ENCODE measurements at regions not wholly inside any gene's neighbourhood (a gene's known extent, or its start where the extent isn't known, plus 50 kb on each side); places are given as distances from the start of the nearest gene placed in this dataset.
A peak's percentile ranks its signal among the peaks of the same experiment; 100 is the strongest.

DNA sequence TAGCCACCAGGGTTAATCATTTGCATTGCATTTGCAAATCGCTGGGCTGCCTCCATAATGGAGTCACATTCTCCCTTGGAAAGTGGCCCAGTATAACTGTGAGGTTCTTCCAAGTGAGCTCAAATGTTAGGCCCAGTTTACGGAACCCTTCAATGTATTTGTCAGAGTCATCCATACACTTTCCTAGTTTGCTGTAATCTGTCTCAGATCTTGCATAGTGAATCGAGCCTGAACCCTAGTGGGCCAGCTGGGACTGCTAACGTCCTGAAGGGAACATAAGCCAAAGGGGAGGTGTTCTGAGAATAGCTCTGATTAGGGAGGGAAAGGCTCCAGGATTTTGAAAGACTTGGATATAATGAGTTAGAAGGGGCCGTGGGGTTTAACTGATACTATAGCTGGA, 406.3 kb downstream of the SLC6A15 start:
- no peak overlapping the region for H3K27ac Mint-ChIP-seq
- H3K9me3 Mint-ChIP-seq (ENCODE audit: low read depth), result no peaks in the 10 kb centered on the region
- ATAC-seq (no peak), DNase-seq (no peak)
- ChIA-PET POLR2A (interaction anchor here (0.6 kb wide), 1 partner anchor 74 kb away, joined by 3 read pairs; no protein-coding TSS in a partner anchor), CTCF (no interaction called here)
- no peaks in the 10 kb centered on the region for H3K27me3 Mint-ChIP-seq
- no peaks in the 10 kb centered on the region for H3K36me3 Mint-ChIP-seq (ENCODE audit: low read depth)
- no peaks in the 10 kb centered on the region for H3K4me1 Mint-ChIP-seq
- intact Hi-C loops (cut with DNase I, micrococcal nuclease), result no loop called here
- no peak overlapping the region for H3K4me3 Mint-ChIP-seq

DNA sequence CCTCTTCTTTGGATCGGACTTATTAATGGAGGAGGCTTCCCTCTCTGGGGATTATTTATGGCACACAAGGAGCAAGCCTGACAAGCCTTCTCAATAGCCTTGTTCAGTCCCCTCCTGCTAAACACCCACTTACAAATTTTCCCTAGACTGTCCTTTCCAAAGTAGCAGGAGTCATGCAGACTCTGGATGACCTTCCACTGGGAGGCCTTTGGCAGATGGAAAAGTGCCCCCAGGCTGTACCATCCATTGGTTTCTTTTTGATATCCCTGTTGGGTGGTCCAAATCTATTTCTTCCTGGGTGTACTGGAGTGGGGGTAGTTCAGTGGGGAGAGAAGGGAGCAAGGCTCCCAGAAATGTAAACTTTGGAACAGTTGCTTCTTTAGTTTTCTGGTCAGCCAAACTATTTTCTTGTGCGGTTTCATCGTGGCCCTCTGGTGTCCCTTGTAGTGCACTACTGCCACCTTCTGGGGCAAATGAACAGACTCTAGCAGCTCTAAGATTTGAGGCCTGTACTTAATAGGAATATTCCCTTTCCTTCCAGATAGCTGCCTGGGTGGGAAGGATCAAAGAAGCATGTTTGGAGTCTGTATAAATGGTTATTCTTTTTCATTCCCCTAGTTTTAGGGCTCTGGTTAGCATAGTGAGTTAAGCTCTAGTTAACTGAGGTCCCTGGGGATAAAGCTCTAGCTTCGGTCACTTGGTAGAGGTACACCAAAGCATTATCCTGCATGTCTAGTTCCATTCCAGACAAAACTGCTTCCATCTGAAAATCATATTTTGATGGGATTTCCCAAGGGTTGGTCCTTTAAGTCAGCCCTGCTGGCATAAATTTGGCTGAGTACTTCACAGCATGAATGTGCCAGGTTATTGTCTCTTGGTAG, 409.5 kb downstream of the SLC6A15 start:
- POLR2A ChIA-PET, result no interaction called here

DNA sequence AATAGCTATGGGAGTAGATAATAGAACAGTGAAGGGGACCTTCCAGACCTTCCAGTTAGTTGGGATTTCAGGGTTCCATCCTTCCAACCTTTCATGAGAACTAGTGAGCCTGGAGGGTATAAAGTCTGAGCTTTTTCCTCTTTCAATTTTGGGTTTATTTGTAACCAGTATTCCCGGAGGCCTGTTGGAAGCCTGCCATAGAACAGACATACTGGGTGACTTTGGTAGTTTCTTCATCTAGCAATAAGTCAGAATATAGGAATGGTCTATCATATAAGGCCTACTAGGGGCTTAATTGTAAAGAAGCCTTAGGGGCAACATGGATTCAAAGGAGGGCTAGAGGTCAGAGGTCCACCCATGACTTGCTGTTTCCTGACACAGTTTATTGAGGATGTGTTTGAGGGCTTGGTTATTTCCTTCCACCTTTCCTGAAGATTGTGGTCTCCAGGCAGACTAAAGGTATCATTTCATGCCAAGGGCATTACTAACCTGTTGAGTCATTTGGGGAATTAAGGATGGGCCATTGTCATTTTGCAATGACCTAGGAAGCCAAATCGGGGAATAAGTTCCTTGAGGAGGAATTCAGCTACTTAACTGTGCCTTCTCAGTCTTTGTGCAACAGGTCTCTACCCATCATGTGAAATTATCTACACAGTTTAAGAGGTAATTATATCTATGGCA, 410.3 kb downstream of the SLC6A15 start:
- CTCF ChIA-PET, result no interaction called here
- Mint-ChIP-seq H3K4me3 (no peak overlapping the region), H3K4me1 (no peaks in the 10 kb centered on the region), H3K9me3 (ENCODE audit: low read depth) (no peaks in the 10 kb centered on the region), H3K27me3 (no peaks in the 10 kb centered on the region), H3K36me3 (ENCODE audit: low read depth) (no peaks in the 10 kb centered on the region), H3K27ac (no peak overlapping the region)
- POLR2A ChIA-PET, result no interaction called here
- intact Hi-C loops (cut with DNase I, micrococcal nuclease), result loop anchor here (2.0 to 5.0 kb wide), 3 partner anchors 676 to 1975 kb away; no protein-coding TSS in a partner anchor
- DNase-seq (no peak), ATAC-seq (no peak)

More for the DNA sequence above, 409.5 kb downstream of the SLC6A15 start:
- Mint-ChIP-seq H3K4me1 (no peaks in the 10 kb centered on the region), H3K27me3 (no peaks in the 10 kb centered on the region), H3K9me3 (ENCODE audit: low read depth) (no peaks in the 10 kb centered on the region), H3K4me3 (no peak overlapping the region), H3K36me3 (ENCODE audit: low read depth) (no peaks in the 10 kb centered on the region), H3K27ac (no peak overlapping the region)
- CTCF ChIA-PET, result interaction anchor here (0.7 to 1.2 kb wide), 3 partner anchors 678 to 1817 kb away, joined by 3 to 5 read pairs (median 3); partner anchors contain the start of gene TMTC2
- ATAC-seq, result peak; percentile 55
- peak; percentile 51 for DNase-seq
- intact Hi-C loops (cut with DNase I, micrococcal nuclease), result loop anchor here (1.0 to 5.0 kb wide), 4 partner anchors 676 to 1976 kb away; no protein-coding TSS in a partner anchor

DNA sequence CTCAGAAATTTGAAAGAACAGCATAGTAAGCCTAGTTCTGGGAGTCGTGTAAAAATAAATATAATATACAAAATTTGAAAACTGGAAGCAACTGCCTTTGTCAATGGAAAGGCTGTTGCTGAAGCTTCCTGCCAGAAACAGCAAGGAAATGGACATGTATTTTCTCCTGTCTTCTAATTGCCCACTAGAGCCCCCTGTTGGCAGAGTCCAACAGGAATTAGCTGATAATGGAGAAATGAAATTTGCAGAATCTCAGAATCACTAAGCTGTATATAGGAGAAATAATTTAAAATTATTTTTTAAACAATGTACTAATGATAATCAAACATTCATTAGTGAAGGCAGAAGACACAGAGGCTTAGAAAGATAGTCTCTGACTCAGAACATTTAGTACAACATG, 414.8 kb downstream of the SLC6A15 start:
- Mint-ChIP-seq H3K27ac (no peak overlapping the region), H3K36me3 (ENCODE audit: low read depth) (no peaks in the 10 kb centered on the region), H3K27me3 (no peaks in the 10 kb centered on the region), H3K9me3 (ENCODE audit: low read depth) (no peaks in the 10 kb centered on the region), H3K4me3 (no peak overlapping the region), H3K4me1 (no peaks in the 10 kb centered on the region)
- no peak for ATAC-seq
- intact Hi-C loops (cut with DNase I, micrococcal nuclease), result no loop called here
- no peak for DNase-seq
- ChIA-PET POLR2A (no interaction called here), CTCF (no interaction called here)

DNA sequence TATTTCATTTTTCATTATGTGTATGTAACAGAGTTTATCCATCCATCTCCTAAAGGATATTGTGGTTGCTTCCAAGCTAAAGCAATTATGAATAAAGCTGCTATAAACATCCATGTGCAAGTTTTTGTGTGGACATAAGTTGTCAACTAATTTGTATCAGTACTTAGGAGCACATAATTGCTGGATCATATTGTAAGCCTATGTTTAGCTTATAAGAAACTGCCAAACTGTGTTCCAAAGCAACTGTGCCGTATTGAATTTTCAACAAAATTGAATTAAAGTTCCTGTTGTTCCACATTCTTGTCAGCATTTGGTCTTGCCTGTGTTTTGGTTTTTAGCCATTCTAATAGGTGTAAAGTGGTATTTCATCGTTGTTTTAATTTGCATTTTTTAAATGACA, 416.9 kb downstream of the SLC6A15 start:
- intact Hi-C loops (cut with DNase I, micrococcal nuclease), result no loop called here
- H3K27ac Mint-ChIP-seq, result no peak overlapping the region
- DNase-seq (no peak), ATAC-seq (no peak)
- no peaks in the 10 kb centered on the region for H3K27me3 Mint-ChIP-seq
- no peaks in the 10 kb centered on the region for H3K9me3 Mint-ChIP-seq (ENCODE audit: low read depth)
- H3K4me1 Mint-ChIP-seq, result no peaks in the 10 kb centered on the region
- ChIA-PET CTCF (no interaction called here), POLR2A (no interaction called here)
- no peaks in the 10 kb centered on the region for H3K36me3 Mint-ChIP-seq (ENCODE audit: low read depth)
- no peak overlapping the region for H3K4me3 Mint-ChIP-seq

DNA sequence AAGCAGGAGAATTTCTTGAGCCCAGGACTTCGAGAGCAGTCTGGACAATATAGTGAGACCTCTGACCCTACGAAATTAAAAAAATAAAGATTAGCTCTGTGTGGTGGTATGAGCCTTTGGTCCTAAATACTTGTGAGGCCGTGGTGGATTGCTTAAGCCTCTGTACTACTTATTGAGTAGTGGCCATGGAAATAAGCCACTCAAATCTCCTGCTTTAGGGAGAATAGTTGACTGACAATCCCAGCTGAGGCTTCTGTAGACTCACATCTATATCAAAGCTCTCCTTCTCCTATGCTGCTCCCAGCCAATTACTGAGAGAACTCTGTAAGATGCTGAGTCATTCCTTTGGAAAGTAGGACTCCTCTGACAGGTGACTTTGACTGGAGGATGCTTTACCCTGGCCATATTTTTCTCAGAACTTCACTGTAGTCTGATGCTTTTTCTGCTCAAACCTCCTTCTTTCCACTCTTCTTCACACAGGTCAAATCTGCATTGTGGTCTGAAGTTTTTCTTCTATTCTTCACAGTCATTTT, 420.2 kb downstream of the SLC6A15 start:
- ATAC-seq (no peak), DNase-seq (no peak)
- no peak overlapping the region for H3K27ac Mint-ChIP-seq
- no peak overlapping the region for H3K4me3 Mint-ChIP-seq
- H3K27me3 Mint-ChIP-seq, result no peaks in the 10 kb centered on the region
- no peaks in the 10 kb centered on the region for H3K9me3 Mint-ChIP-seq (ENCODE audit: low read depth)
- ChIA-PET CTCF (no interaction called here), POLR2A (no interaction called here)
- no peaks in the 10 kb centered on the region for H3K4me1 Mint-ChIP-seq
- no peaks in the 10 kb centered on the region for H3K36me3 Mint-ChIP-seq (ENCODE audit: low read depth)
- intact Hi-C loops (cut with DNase I, micrococcal nuclease), result no loop called here

DNA sequence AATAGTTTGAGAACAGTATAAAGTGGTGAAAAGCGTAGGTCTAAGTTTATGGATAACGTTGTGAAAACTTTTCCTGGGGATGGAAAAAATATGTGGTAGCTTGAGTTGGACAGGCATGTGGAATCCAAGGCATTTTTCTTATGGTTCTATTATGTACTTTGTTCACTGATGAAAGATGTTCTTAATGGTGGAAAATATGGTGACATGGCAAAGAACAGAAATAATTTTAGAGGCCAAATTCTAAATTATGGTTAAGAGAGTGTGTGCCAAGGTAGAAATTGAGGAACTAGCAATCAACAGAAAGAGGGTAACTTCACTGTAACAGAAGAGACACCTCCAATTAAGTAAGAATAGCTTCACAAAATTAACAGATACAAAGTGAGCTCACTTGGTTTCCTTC, 427.8 kb downstream of the SLC6A15 start:
- ChIA-PET CTCF (no interaction called here), POLR2A (no interaction called here)
- intact Hi-C loops (cut with DNase I, micrococcal nuclease), result no loop called here
- Mint-ChIP-seq H3K27ac (no peak overlapping the region), H3K9me3 (ENCODE audit: low read depth) (no peaks in the 10 kb centered on the region), H3K36me3 (ENCODE audit: low read depth) (no peaks in the 10 kb centered on the region), H3K4me3 (no peak overlapping the region), H3K4me1 (no peaks in the 10 kb centered on the region), H3K27me3 (no peaks in the 10 kb centered on the region)
- DNase-seq, result no peak
- ATAC-seq, result no peak

DNA sequence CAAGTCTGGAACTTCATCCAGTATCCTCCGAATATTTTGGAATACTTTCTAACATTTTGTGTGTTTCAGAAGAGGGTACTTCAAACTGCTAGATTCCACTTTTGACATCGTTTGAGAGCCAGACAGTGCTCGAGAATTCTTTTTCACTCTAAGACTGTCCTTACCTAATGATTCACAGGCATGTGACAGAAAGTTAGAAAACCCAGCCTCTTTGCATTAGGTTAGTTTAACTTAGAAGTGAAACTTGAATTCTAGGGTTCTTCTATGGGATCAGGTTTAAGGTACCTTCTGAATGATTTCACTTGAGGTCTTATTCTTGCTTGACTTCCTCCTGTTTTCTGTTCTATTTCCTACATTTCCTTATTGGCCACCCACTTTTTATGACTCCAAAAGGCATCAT, 431.8 kb downstream of the SLC6A15 start:
- Mint-ChIP-seq H3K27me3 (no peaks in the 10 kb centered on the region), H3K9me3 (ENCODE audit: low read depth) (no peaks in the 10 kb centered on the region), H3K27ac (no peak overlapping the region), H3K4me3 (no peak overlapping the region), H3K36me3 (ENCODE audit: low read depth) (no peaks in the 10 kb centered on the region), H3K4me1 (no peaks in the 10 kb centered on the region)
- intact Hi-C loops (cut with DNase I, micrococcal nuclease), result no loop called here
- ATAC-seq (no peak), DNase-seq (no peak)
- POLR2A ChIA-PET, result no interaction called here
- CTCF ChIA-PET, result no interaction called here

DNA sequence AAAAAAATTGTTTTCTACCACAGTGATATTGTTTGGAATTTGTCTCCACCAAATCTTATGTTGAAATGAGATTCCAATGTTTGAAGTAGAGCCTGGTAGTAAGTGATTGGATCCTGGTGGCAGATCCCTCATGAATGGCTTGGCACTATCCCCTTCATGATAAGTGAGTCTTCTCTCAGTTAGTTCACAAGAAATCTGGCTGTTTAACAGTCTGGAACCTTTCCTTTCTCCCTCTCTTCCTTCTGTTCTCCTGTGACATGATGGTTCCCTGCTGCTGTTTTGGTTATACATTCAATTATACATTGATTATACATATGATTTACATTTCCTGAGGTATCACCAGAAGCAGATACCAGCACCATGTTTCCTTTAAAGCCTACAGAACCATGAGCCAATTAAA, 442.2 kb downstream of the SLC6A15 start:
- Mint-ChIP-seq H3K27ac (no peak overlapping the region), H3K4me3 (no peak overlapping the region), H3K9me3 (ENCODE audit: low read depth) (no peaks in the 10 kb centered on the region), H3K27me3 (no peaks in the 10 kb centered on the region), H3K4me1 (no peaks in the 10 kb centered on the region), H3K36me3 (ENCODE audit: low read depth) (no peaks in the 10 kb centered on the region)
- intact Hi-C loops (cut with DNase I, micrococcal nuclease), result no loop called here
- ChIA-PET POLR2A (no interaction called here), CTCF (no interaction called here)
- ATAC-seq (no peak), DNase-seq (no peak)

DNA sequence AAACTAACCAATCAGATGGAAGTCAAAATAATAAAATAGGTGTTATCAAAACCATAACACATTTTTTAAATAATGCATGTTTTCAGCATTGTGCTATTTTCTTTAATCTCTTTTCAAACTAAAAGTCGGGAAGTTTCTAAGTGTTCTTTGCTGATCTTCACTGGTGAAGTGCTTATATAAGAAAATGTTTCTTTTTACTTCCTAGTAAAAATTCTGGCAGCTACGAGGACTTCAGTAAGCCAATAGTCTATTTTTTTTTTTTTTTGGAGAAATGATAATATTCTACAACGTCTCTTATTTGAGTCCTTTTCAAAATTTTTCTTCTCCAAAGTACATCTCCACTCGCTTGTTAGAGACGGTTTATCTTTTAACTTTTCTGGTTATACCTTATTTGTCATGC, 448.0 kb downstream of the SLC6A15 start:
- intact Hi-C loops (cut with DNase I, micrococcal nuclease), result no loop called here
- ChIA-PET POLR2A (no interaction called here), CTCF (no interaction called here)
- Mint-ChIP-seq H3K27ac (no peak overlapping the region), H3K9me3 (ENCODE audit: low read depth) (no peaks in the 10 kb centered on the region), H3K27me3 (no peaks in the 10 kb centered on the region), H3K4me1 (no peaks in the 10 kb centered on the region), H3K4me3 (no peak overlapping the region), H3K36me3 (ENCODE audit: low read depth) (no peaks in the 10 kb centered on the region)
- ATAC-seq (no peak), DNase-seq (no peak)

DNA sequence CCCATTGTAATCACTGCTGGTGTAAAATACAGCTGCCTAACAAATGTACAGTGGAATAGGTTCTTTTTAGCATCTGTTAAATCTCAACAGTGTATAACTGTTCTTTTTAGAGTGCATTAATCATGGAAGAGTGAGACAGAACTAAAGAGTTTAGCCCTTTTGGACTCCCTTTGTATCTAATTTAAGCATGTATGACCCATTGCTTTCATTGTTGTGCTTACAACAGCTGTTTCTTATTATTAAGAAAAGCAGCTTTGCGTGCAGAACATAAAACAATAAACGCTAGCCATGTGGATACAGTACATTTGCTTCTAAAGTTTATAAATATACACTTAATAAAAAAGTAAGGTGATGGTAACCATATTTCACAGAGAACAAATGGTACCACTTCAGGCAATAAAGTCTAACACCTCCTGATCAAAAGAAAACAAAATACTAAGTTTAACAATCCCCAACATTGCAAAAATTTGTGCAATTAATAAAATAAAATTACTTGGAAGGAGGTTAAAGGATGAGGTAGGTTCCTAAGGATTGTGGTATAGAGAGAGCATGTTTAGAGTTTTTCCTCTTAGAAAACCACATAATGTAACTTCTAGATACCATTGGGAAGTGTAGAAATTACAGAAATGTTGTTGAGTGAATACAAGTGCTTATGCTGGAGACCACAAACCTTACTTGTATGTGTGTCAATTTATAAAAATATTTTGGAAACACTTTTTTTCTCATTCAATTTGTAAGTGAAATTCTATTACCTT, 448.7 kb downstream of the SLC6A15 start:
- intact Hi-C loops (cut with DNase I, micrococcal nuclease), result no loop called here
- H3K4me3 Mint-ChIP-seq, result no peak overlapping the region
- ChIA-PET POLR2A (no interaction called here), CTCF (no interaction called here)
- H3K27me3 Mint-ChIP-seq, result no peaks in the 10 kb centered on the region
- DNase-seq (no peak), ATAC-seq (no peak)
- H3K9me3 Mint-ChIP-seq (ENCODE audit: low read depth), result no peaks in the 10 kb centered on the region
- H3K4me1 Mint-ChIP-seq, result no peaks in the 10 kb centered on the region
- no peaks in the 10 kb centered on the region for H3K36me3 Mint-ChIP-seq (ENCODE audit: low read depth)
- no peak overlapping the region for H3K27ac Mint-ChIP-seq

Data from activated CD4-positive, alpha-beta T cell treated with anti-CD3 and anti-CD28 coated beads for 36 hours (primary cell).